ENCODE measurements at regions not wholly inside any gene's neighbourhood (a gene's known extent, or its start where the extent isn't known, plus 50 kb on each side); places are given as distances from the start of the nearest gene placed in this dataset.
"Not testable (repeated sequence)": the region's sequence is repeated elsewhere in the genome, so short reads cannot be mapped to it uniquely, and the experiment has no call there.

- DNase-seq, result no peak
Measured at GRCh38 chr4:110424144-110424543, 51.8 kb upstream of the ENPEP start.

- no peak for DNase-seq
Measured at GRCh38 chr4:110418641-110419040, 57.3 kb upstream of the ENPEP start.

GRCh38 chr4:110417136-110417535 lies 58.8 kb upstream of the ENPEP start:
- no peak for DNase-seq

- DNase-seq, result no peak
Measured at GRCh38 chr4:110415478-110415877, 60.5 kb upstream of the ENPEP start.

- DNase-seq, result no peak
Measured at GRCh38 chr4:110415041-110415440, 60.9 kb upstream of the ENPEP start.

GRCh38 chr4:110414561-110414920 lies 61.4 kb upstream of the ENPEP start:
- no peak for DNase-seq

- DNase-seq, result not testable (repeated sequence)
Measured at GRCh38 chr4:110413807-110414560, 62.0 kb upstream of the ENPEP start.

GRCh38 chr4:110412354-110413065 lies 63.4 kb upstream of the ENPEP start:
- no peak for DNase-seq

- no peak for DNase-seq
Measured at GRCh38 chr4:110411574-110412011, 64.4 kb upstream of the ENPEP start.

GRCh38 chr4:110410853-110411573 lies 64.9 kb upstream of the ENPEP start:
- peak in 1 of 2 experiments; percentile 3 for DNase-seq

GRCh38 chr4:110400086-110400485 lies 75.9 kb upstream of the ENPEP start:
- no peak for DNase-seq

GRCh38 chr4:110399046-110399445 lies 76.9 kb upstream of the ENPEP start:
- not testable (repeated sequence) for DNase-seq

GRCh38 chr4:110396963-110397362 lies 79.0 kb upstream of the ENPEP start:
- no peak for DNase-seq

GRCh38 chr4:110395421-110395820 lies 80.5 kb upstream of the ENPEP start:
- DNase-seq, result no peak

GRCh38 chr4:110394871-110395270 lies 81.1 kb upstream of the ENPEP start:
- no peak for DNase-seq

GRCh38 chr4:110381784-110382183 lies 94.2 kb upstream of the ENPEP start:
- no peak for DNase-seq

GRCh38 chr4:110372485-110372884 lies 103.5 kb upstream of the ENPEP start:
- no peak for DNase-seq

- no peak for DNase-seq
Measured at GRCh38 chr4:110371016-110371770, 104.8 kb upstream of the ENPEP start.

GRCh38 chr4:110368409-110368808 lies 107.5 kb upstream of the ENPEP start:
- DNase-seq, result no peak

GRCh38 chr4:110367156-110367555 lies 108.8 kb upstream of the ENPEP start:
- DNase-seq, result peak in 1 of 2 experiments; percentile 10

- no peak for DNase-seq
Measured at GRCh38 chr4:110365761-110366160, 110.2 kb upstream of the ENPEP start.

- no peak for DNase-seq
Measured at GRCh38 chr4:110364911-110365520, 110.9 kb upstream of the ENPEP start.

GRCh38 chr4:110361921-110362320 lies 114.0 kb upstream of the ENPEP start:
- DNase-seq, result no peak

Measured in NCI-H526 (cell line).